ENCODE measurements at regions not wholly inside any gene's neighbourhood (a gene's known extent, or its start where the extent isn't known, plus 50 kb on each side); places are given as distances from the start of the nearest gene placed in this dataset.

DNA sequence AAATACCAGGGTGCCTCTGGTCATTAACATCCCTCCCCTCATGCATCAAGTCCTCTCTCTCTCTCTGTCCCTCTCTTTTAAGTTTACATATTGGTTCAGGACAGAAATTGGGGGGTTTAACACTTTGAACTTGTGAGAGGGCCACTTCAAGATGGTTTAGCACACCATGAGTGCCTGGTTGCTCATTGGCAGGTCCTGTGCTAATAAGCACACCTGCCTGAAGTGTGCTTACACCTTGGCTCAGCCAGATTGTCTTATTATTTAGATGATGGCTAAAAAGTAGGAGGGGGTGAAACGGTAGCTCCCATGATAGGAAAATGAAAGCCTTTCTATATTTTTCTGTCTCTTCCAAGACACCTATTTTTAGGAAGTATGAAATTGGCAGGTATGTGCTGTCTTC is 205.8 kb downstream of the ARL6IP6 start (continued):
- TF ChIP-seq, protein P1, sequence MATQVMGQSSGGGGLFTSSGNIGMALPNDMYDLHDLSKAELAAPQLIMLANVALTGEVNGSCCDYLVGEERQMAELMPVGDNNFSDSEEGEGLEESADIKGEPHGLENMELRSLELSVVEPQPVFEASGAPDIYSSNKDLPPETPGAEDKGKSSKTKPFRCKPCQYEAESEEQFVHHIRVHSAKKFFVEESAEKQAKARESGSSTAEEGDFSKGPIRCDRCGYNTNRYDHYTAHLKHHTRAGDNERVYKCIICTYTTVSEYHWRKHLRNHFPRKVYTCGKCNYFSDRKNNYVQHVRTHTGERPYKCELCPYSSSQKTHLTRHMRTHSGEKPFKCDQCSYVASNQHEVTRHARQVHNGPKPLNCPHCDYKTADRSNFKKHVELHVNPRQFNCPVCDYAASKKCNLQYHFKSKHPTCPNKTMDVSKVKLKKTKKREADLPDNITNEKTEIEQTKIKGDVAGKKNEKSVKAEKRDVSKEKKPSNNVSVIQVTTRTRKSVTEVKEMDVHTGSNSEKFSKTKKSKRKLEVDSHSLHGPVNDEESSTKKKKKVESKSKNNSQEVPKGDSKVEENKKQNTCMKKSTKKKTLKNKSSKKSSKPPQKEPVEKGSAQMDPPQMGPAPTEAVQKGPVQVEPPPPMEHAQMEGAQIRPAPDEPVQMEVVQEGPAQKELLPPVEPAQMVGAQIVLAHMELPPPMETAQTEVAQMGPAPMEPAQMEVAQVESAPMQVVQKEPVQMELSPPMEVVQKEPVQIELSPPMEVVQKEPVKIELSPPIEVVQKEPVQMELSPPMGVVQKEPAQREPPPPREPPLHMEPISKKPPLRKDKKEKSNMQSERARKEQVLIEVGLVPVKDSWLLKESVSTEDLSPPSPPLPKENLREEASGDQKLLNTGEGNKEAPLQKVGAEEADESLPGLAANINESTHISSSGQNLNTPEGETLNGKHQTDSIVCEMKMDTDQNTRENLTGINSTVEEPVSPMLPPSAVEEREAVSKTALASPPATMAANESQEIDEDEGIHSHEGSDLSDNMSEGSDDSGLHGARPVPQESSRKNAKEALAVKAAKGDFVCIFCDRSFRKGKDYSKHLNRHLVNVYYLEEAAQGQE (IDR thresholded peaks at IDR 0.05) = no peak
- no peak for TF ChIP-seq RXRA (IDR thresholded peaks at IDR 0.05)
- no peak for TF ChIP-seq YY1 (IDR thresholded peaks at IDR 0.05)
- no peak for TF ChIP-seq TAF1 (conservative IDR thresholded peaks at IDR 0.05)

DNA sequence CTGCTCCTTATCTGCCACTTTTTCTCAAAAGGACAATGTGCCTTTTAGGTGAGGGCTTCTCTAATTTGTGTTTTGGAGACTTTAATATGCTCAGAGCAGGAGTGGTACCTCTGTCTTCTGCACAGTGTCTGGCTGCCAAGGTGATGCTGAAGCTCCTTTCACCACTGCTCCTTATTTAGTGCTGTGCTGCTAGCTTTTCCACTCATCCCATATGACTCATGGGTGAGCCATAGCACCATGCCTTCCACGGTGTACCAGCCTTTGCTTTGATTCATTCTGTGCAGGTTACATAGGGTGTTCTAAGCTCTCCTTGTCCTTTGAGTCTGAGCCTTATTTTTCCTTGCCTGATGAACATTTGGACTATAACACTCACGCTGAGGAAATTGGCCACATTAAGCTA is 202.4 kb downstream of the ARL6IP6 start:
- Histone ChIP-seq H3K9ac (ENCODE audit: low read depth in 1 of 2, low read length in 2 of 2) (no peak overlapping the region), H3K4me3 (ENCODE audit: low read depth in 1 of 3, low read length in 3 of 3) (no peak overlapping the region), H3K4me1 (ENCODE audit: control insufficient read depth in 4 of 4, insufficient read depth in 4 of 4, low read length in 3 of 4) (no peaks in the 10 kb centered on the region), H3K36me3 (ENCODE audit: control insufficient read depth in 4 of 4, insufficient read depth in 3 of 4, low read depth in 1 of 4, low read length in 3 of 4) (no peaks in the 10 kb centered on the region), H3K27ac (ENCODE audit: low read depth in 1 of 2, low read length in 2 of 2) (no peak overlapping the region), H3K9me3 (ENCODE audit: control insufficient read depth in 4 of 4, low read length in 3 of 4) (no peaks in the 10 kb centered on the region), H3K27me3 (ENCODE audit: control insufficient read depth in 4 of 4, insufficient read depth in 4 of 4, low read length in 3 of 4) (peaks cover 0 to 5% (median 0%) of the 10 kb centered on the region in 4 donors)
- 63% methylated on average over 2 of the region's 2 CpGs for WGBS
- TF ChIP-seq FOXA1 (IDR thresholded peaks at IDR 0.05) (no peak), FOXA2 (IDR thresholded peaks at IDR 0.05) (no peak), YY1 (IDR thresholded peaks at IDR 0.05) (no peak), HNF4A (conservative IDR thresholded peaks at IDR 0.05) (no peak), EGR1 (IDR thresholded peaks at IDR 0.05; ENCODE audit: low read depth in 2 of 2) (no peak), GABPA (IDR thresholded peaks at IDR 0.05 in 1 of 2, conservative IDR thresholded peaks at IDR 0.05 in 1 of 2) (no peak), TAF1 (conservative IDR thresholded peaks at IDR 0.05) (no peak), HNF4G (IDR thresholded peaks at IDR 0.05) (no peak)
- TF ChIP-seq, protein P2, sequence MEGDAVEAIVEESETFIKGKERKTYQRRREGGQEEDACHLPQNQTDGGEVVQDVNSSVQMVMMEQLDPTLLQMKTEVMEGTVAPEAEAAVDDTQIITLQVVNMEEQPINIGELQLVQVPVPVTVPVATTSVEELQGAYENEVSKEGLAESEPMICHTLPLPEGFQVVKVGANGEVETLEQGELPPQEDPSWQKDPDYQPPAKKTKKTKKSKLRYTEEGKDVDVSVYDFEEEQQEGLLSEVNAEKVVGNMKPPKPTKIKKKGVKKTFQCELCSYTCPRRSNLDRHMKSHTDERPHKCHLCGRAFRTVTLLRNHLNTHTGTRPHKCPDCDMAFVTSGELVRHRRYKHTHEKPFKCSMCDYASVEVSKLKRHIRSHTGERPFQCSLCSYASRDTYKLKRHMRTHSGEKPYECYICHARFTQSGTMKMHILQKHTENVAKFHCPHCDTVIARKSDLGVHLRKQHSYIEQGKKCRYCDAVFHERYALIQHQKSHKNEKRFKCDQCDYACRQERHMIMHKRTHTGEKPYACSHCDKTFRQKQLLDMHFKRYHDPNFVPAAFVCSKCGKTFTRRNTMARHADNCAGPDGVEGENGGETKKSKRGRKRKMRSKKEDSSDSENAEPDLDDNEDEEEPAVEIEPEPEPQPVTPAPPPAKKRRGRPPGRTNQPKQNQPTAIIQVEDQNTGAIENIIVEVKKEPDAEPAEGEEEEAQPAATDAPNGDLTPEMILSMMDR (IDR thresholded peaks at IDR 0.05; ENCODE audit: low read depth, low read length, missing input control) = no peak
- TF ChIP-seq, protein P3, sequence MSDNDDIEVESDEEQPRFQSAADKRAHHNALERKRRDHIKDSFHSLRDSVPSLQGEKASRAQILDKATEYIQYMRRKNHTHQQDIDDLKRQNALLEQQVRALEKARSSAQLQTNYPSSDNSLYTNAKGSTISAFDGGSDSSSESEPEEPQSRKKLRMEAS (IDR thresholded peaks at IDR 0.05) = no peak
- TF ChIP-seq, protein P1 (IDR thresholded peaks at IDR 0.05) = no peak
- TF ChIP-seq, protein P4, sequence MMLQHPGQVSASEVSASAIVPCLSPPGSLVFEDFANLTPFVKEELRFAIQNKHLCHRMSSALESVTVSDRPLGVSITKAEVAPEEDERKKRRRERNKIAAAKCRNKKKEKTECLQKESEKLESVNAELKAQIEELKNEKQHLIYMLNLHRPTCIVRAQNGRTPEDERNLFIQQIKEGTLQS (IDR thresholded peaks at IDR 0.05) = no peak
- DNase-seq (ENCODE audit: low spot score) = no peak

All from liver (tissue), 8 donors.